GM12872 (cell line): ENCODE measurements at regions not wholly inside any gene's neighbourhood (a gene's known extent, or its start where the extent isn't known, plus 50 kb on each side); places are given as distances from the start of the nearest gene placed in this dataset.

Experiments
- CTCF ChIP-seq: IDR thresholded peaks from 3 replicates; pipeline ENCODE4 v1.5.1; 2011; ENCODE audit warnings: low read depth, mild to moderate bottlenecking, low read length, moderate library complexity; ENCODE audit not compliant: insufficient read depth

- no peak for TF ChIP-seq CTCF
Measured at GRCh38 chr7:84446991-84447480, 252.4 kb upstream of the SEMA3A start.

- TF ChIP-seq CTCF = no peak
Measured at GRCh38 chr7:84425702-84426259, 231.2 kb upstream of the SEMA3A start.

- no peak for TF ChIP-seq CTCF
Measured at GRCh38 chr7:84422790-84423189, 228.2 kb upstream of the SEMA3A start.

GRCh38 chr7:84412161-84412969 is 217.8 kb upstream of the SEMA3A start:
- no peak for TF ChIP-seq CTCF

DNA sequence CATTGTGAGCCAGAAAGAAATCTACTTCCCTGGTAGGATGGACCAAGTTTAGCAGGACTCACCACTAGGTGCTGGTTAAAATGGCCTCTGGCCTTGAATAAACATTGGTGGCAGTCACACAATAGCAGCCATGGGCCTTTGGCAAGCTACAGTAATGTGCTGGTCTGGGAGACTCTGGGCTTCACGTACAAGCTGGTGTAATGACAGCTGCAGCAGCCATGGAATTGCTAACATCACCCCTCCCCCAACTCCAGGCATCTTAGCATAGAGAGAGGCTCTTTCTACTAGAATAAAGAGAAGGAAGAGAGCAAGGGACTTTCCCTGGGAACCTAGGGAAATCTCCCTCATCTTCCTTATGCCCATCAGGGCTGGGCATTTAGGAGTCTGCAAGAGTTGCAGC is 205.1 kb upstream of the SEMA3A start:
- no peak for TF ChIP-seq CTCF

DNA sequence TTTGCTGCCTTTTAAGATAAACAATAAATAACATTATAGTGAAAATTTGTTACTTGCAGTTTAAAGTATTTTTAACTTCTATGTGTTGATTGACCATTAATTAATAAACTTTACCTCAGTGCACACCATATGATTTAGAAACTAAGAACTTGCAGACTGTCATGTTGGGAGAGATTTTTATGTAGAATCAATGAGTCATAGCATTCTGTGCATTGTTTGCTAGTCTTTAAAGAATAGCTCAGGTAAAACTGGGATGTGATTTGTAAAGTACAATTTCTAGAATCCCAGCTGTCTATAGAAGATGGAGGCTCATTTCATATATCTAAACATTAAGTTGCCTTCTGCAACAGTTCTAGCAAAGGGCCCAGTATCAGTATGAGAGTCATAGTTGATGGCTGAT is 199.6 kb upstream of the SEMA3A start:
- no peak for TF ChIP-seq CTCF

DNA sequence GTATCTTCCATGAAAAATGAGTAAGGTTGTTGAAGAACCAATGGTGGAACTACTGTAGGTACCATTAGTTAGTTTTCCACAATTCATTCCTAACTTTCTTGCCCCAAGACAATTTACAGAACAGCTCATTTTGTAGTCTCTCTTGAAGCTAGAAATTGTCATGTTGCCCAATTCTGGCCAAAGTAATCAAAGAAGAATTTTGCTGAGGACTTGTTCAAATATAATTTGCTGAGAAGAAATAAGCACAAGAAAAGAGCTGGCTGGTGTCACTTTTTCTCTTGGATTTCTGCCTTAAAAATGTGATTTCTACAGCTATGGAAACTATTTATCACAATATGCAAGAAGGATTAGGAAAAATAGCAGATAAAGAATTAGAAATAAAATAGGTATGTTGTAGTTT is 199.2 kb upstream of the SEMA3A start:
- TF ChIP-seq CTCF = no peak
